ENCODE measurements at regions not wholly inside any gene's neighbourhood (a gene's known extent, or its start where the extent isn't known, plus 50 kb on each side); places are given as distances from the start of the nearest gene placed in this dataset.

- H3K4me1 Mint-ChIP-seq (ENCODE audit: low read depth): no peaks in the 10 kb centered on the region
- no peaks in the 10 kb centered on the region for H3K9me3 Mint-ChIP-seq
- H3K4me3 Mint-ChIP-seq: no peak overlapping the region
- no peaks in the 10 kb centered on the region for H3K36me3 Mint-ChIP-seq (ENCODE audit: low read depth)
- H3K27ac Mint-ChIP-seq: no peak overlapping the region
- no peaks in the 10 kb centered on the region for H3K27me3 Mint-ChIP-seq
Measured at GRCh38 chr4:12961713-12962112, 522.4 kb downstream of the RAB28 start.

- Mint-ChIP-seq H3K27ac (no peak overlapping the region), H3K4me1 (ENCODE audit: low read depth) (no peaks in the 10 kb centered on the region), H3K4me3 (no peak overlapping the region), H3K36me3 (ENCODE audit: low read depth) (no peaks in the 10 kb centered on the region), H3K27me3 (no peaks in the 10 kb centered on the region), H3K9me3 (no peaks in the 10 kb centered on the region)
Measured at GRCh38 chr4:12958436-12958835, 525.7 kb downstream of the RAB28 start.

- Mint-ChIP-seq H3K27me3 (no peaks in the 10 kb centered on the region), H3K27ac (no peak overlapping the region), H3K4me1 (ENCODE audit: low read depth) (no peaks in the 10 kb centered on the region), H3K4me3 (no peak overlapping the region), H3K9me3 (no peaks in the 10 kb centered on the region), H3K36me3 (ENCODE audit: low read depth) (no peaks in the 10 kb centered on the region)
Measured at GRCh38 chr4:12957108-12957507, 527.0 kb downstream of the RAB28 start.

- Mint-ChIP-seq H3K9me3 (no peaks in the 10 kb centered on the region), H3K27me3 (no peaks in the 10 kb centered on the region), H3K36me3 (ENCODE audit: low read depth) (no peaks in the 10 kb centered on the region), H3K4me1 (ENCODE audit: low read depth) (no peaks in the 10 kb centered on the region), H3K4me3 (no peak overlapping the region), H3K27ac (no peak overlapping the region)
Measured at GRCh38 chr4:12956026-12956425, 528.1 kb downstream of the RAB28 start.

GRCh38 chr4:12949719-12950490 lies 534.2 kb downstream of the RAB28 start:
- Mint-ChIP-seq H3K36me3 (ENCODE audit: low read depth) (no peaks in the 10 kb centered on the region), H3K27me3 (no peaks in the 10 kb centered on the region), H3K4me1 (ENCODE audit: low read depth) (no peaks in the 10 kb centered on the region), H3K9me3 (no peaks in the 10 kb centered on the region), H3K4me3 (no peak overlapping the region), H3K27ac (no peak overlapping the region)

GRCh38 chr4:12943069-12943468 lies 541.1 kb downstream of the RAB28 start:
- H3K27me3 Mint-ChIP-seq: no peaks in the 10 kb centered on the region
- H3K4me1 Mint-ChIP-seq (ENCODE audit: low read depth): no peaks in the 10 kb centered on the region
- H3K9me3 Mint-ChIP-seq: no peaks in the 10 kb centered on the region
- no peaks in the 10 kb centered on the region for H3K36me3 Mint-ChIP-seq (ENCODE audit: low read depth)
- H3K27ac Mint-ChIP-seq: no peak overlapping the region
- no peak overlapping the region for H3K4me3 Mint-ChIP-seq

- Mint-ChIP-seq H3K27me3 (no peaks in the 10 kb centered on the region), H3K4me1 (ENCODE audit: low read depth) (no peaks in the 10 kb centered on the region), H3K27ac (no peak overlapping the region), H3K9me3 (peaks cover 7% of the 10 kb centered on the region), H3K4me3 (no peak overlapping the region), H3K36me3 (ENCODE audit: low read depth) (no peaks in the 10 kb centered on the region)
Measured at GRCh38 chr4:12933760-12934221, 550.3 kb downstream of the RAB28 start.

- H3K36me3 Mint-ChIP-seq (ENCODE audit: low read depth): no peaks in the 10 kb centered on the region
- no peak overlapping the region for H3K4me3 Mint-ChIP-seq
- no peaks in the 10 kb centered on the region for H3K27me3 Mint-ChIP-seq
- H3K9me3 Mint-ChIP-seq: peaks cover 7% of the 10 kb centered on the region
- no peak overlapping the region for H3K27ac Mint-ChIP-seq
- H3K4me1 Mint-ChIP-seq (ENCODE audit: low read depth): no peaks in the 10 kb centered on the region
Measured at GRCh38 chr4:12932203-12932788, 551.8 kb downstream of the RAB28 start.

GRCh38 chr4:12929784-12930183 lies 554.4 kb downstream of the RAB28 start:
- Mint-ChIP-seq H3K4me3 (no peak overlapping the region), H3K4me1 (ENCODE audit: low read depth) (no peaks in the 10 kb centered on the region), H3K9me3 (peaks cover 7% of the 10 kb centered on the region), H3K27ac (no peak overlapping the region), H3K36me3 (ENCODE audit: low read depth) (no peaks in the 10 kb centered on the region), H3K27me3 (no peaks in the 10 kb centered on the region)

- H3K36me3 Mint-ChIP-seq (ENCODE audit: low read depth): no peaks in the 10 kb centered on the region
- peaks cover 7% of the 10 kb centered on the region for H3K9me3 Mint-ChIP-seq
- H3K27ac Mint-ChIP-seq: no peak overlapping the region
- H3K27me3 Mint-ChIP-seq: no peaks in the 10 kb centered on the region
- no peaks in the 10 kb centered on the region for H3K4me1 Mint-ChIP-seq (ENCODE audit: low read depth)
- no peak overlapping the region for H3K4me3 Mint-ChIP-seq
Measured at GRCh38 chr4:12928751-12929150, 555.4 kb downstream of the RAB28 start.

- no peak overlapping the region for H3K4me3 Mint-ChIP-seq
- no peaks in the 10 kb centered on the region for H3K27me3 Mint-ChIP-seq
- peaks cover 7% of the 10 kb centered on the region for H3K9me3 Mint-ChIP-seq
- H3K27ac Mint-ChIP-seq: no peak overlapping the region
- no peaks in the 10 kb centered on the region for H3K4me1 Mint-ChIP-seq (ENCODE audit: low read depth)
- no peaks in the 10 kb centered on the region for H3K36me3 Mint-ChIP-seq (ENCODE audit: low read depth)
Measured at GRCh38 chr4:12926189-12927066, 557.7 kb downstream of the RAB28 start.

- H3K27ac Mint-ChIP-seq: no peak overlapping the region
- H3K4me1 Mint-ChIP-seq (ENCODE audit: low read depth): no peaks in the 10 kb centered on the region
- peaks cover 3% of the 10 kb centered on the region for H3K9me3 Mint-ChIP-seq
- H3K4me3 Mint-ChIP-seq: no peak overlapping the region
- no peaks in the 10 kb centered on the region for H3K36me3 Mint-ChIP-seq (ENCODE audit: low read depth)
- no peaks in the 10 kb centered on the region for H3K27me3 Mint-ChIP-seq
Measured at GRCh38 chr4:12924728-12925320, 559.3 kb downstream of the RAB28 start.

GRCh38 chr4:12924253-12924652 lies 559.9 kb downstream of the RAB28 start:
- no peaks in the 10 kb centered on the region for H3K36me3 Mint-ChIP-seq (ENCODE audit: low read depth)
- H3K4me3 Mint-ChIP-seq: no peak overlapping the region
- H3K27me3 Mint-ChIP-seq: no peaks in the 10 kb centered on the region
- no peaks in the 10 kb centered on the region for H3K4me1 Mint-ChIP-seq (ENCODE audit: low read depth)
- H3K27ac Mint-ChIP-seq: no peak overlapping the region
- H3K9me3 Mint-ChIP-seq: no peaks in the 10 kb centered on the region

- Mint-ChIP-seq H3K4me1 (ENCODE audit: low read depth) (no peaks in the 10 kb centered on the region), H3K4me3 (no peak overlapping the region), H3K27ac (no peak overlapping the region), H3K36me3 (ENCODE audit: low read depth) (no peaks in the 10 kb centered on the region), H3K9me3 (peaks cover 6% of the 10 kb centered on the region), H3K27me3 (no peaks in the 10 kb centered on the region)
Measured at GRCh38 chr4:12912896-12913418, 571.2 kb downstream of the RAB28 start.

All from stimulated activated naive CD8-positive, alpha-beta T cell treated with anti-CD3 and anti-CD28 coated beads, Interleukin-15, Interleukin-2, amounts not matched to agents 100 ng/mL and 50 ng/mL, for 24 hours (primary cell).